ENCODE measurements at regions not wholly inside any gene's neighbourhood (a gene's known extent, or its start where the extent isn't known, plus 50 kb on each side); places are given as distances from the start of the nearest gene placed in this dataset.

- Histone ChIP-seq H3K27me3 (ENCODE audit: insufficient read depth, low read length) (no peaks in the 10 kb centered on the region), H3K4me3 (ENCODE audit: insufficient read depth, low read length) (no peak overlapping the region), H3K4me2 (ENCODE audit: insufficient read depth, low read length) (peak overlapping the region; percentile 2), H3K4me1 (ENCODE audit: insufficient read depth, low read length) (peaks cover 12% of the 10 kb centered on the region), H4K20me1 (ENCODE audit: insufficient read depth, low read length) (no peaks in the 10 kb centered on the region), H3K79me2 (ENCODE audit: insufficient read depth, low read length) (no peaks in the 10 kb centered on the region), H3K9me3 (ENCODE audit: low read depth, low read length) (no peaks in the 10 kb centered on the region), H3K36me3 (ENCODE audit: insufficient read depth, low read length) (no peaks in the 10 kb centered on the region), H2AFZ (ENCODE audit: low read length) (peak overlapping the region; percentile 18), H3K27ac (ENCODE audit: low read depth, low read length) (no peak overlapping the region)
- DNase-seq (ENCODE audit: insufficient read length, low spot score, missing footprints): peak; percentile 71
- TF ChIP-seq, protein P1, sequence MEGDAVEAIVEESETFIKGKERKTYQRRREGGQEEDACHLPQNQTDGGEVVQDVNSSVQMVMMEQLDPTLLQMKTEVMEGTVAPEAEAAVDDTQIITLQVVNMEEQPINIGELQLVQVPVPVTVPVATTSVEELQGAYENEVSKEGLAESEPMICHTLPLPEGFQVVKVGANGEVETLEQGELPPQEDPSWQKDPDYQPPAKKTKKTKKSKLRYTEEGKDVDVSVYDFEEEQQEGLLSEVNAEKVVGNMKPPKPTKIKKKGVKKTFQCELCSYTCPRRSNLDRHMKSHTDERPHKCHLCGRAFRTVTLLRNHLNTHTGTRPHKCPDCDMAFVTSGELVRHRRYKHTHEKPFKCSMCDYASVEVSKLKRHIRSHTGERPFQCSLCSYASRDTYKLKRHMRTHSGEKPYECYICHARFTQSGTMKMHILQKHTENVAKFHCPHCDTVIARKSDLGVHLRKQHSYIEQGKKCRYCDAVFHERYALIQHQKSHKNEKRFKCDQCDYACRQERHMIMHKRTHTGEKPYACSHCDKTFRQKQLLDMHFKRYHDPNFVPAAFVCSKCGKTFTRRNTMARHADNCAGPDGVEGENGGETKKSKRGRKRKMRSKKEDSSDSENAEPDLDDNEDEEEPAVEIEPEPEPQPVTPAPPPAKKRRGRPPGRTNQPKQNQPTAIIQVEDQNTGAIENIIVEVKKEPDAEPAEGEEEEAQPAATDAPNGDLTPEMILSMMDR (IDR thresholded peaks at IDR 0.05; ENCODE audit: extremely low read depth, low read depth, low read length): no peak
These were observed 323.1 kb downstream of the HHIPL2 start for GRCh38 chr1:222224636-222225315.

DNA sequence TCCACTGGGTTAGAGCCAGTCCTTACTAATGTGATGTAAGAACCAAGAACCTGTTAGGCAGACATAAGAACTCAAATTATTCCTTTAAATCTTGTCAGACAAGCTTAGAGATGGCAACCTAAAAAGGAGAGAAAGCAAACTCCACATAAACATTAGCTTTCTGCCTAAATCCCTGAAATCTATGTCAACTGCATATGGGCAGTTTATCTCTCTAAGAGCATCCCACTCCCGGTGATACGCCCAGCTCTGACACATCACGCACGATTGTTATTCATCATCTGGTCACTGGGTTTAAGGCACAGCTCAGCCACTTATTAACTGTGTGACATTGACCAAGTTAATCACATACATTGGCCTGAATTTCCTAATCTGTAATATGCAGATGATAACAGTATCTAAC, 323.7 kb downstream of the HHIPL2 start:
- H3K79me2 ChIP-seq (ENCODE audit: insufficient read depth, low read length): no peaks in the 10 kb centered on the region
- H3K4me2 ChIP-seq (ENCODE audit: insufficient read depth, low read length): no peak overlapping the region
- TF ChIP-seq, protein P1 (IDR thresholded peaks at IDR 0.05; ENCODE audit: extremely low read depth, low read depth, low read length): no peak
- no peaks in the 10 kb centered on the region for H4K20me1 ChIP-seq (ENCODE audit: insufficient read depth, low read length)
- peak; percentile 50 for DNase-seq (ENCODE audit: insufficient read length, low spot score, missing footprints)
- H3K36me3 ChIP-seq (ENCODE audit: insufficient read depth, low read length): no peaks in the 10 kb centered on the region
- no peak overlapping the region for H3K4me3 ChIP-seq (ENCODE audit: insufficient read depth, low read length)
- H2AFZ ChIP-seq (ENCODE audit: low read length): no peak overlapping the region
- no peak overlapping the region for H3K27ac ChIP-seq (ENCODE audit: low read depth, low read length)
- H3K4me1 ChIP-seq (ENCODE audit: insufficient read depth, low read length): peaks cover 12% of the 10 kb centered on the region
- H3K9me3 ChIP-seq (ENCODE audit: low read depth, low read length): no peaks in the 10 kb centered on the region
- no peaks in the 10 kb centered on the region for H3K27me3 ChIP-seq (ENCODE audit: insufficient read depth, low read length)

DNA sequence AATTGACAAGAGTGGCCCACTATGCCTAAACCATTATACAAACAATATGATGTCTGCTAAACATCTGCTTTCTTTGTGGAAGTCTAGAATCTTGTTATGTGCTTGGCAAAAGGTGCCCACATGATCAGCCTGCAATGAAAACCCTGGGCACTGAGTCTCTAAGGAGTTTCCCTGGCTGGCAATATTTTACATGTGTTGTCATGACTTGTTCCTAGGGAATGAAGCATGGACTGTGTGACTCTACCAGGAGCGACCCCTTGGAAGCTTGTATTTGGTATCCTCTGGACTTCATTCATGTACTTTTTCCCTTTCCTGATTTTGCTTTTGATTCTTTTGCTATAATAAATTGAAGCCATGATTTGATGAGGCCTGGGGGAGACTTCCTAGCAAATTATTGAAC, 324.9 kb downstream of the HHIPL2 start:
- DNase-seq (ENCODE audit: insufficient read length, low spot score, missing footprints): no peak
- Histone ChIP-seq H3K4me3 (ENCODE audit: insufficient read depth, low read length) (no peak overlapping the region), H3K27ac (ENCODE audit: low read depth, low read length) (no peak overlapping the region), H4K20me1 (ENCODE audit: insufficient read depth, low read length) (no peaks in the 10 kb centered on the region), H3K4me1 (ENCODE audit: insufficient read depth, low read length) (peaks cover 12% of the 10 kb centered on the region), H2AFZ (ENCODE audit: low read length) (no peak overlapping the region), H3K9me3 (ENCODE audit: low read depth, low read length) (no peaks in the 10 kb centered on the region), H3K79me2 (ENCODE audit: insufficient read depth, low read length) (no peaks in the 10 kb centered on the region), H3K4me2 (ENCODE audit: insufficient read depth, low read length) (no peak overlapping the region), H3K27me3 (ENCODE audit: insufficient read depth, low read length) (no peaks in the 10 kb centered on the region), H3K36me3 (ENCODE audit: insufficient read depth, low read length) (no peaks in the 10 kb centered on the region)
- TF ChIP-seq, protein P1 (IDR thresholded peaks at IDR 0.05; ENCODE audit: extremely low read depth, low read depth, low read length): no peak

DNA sequence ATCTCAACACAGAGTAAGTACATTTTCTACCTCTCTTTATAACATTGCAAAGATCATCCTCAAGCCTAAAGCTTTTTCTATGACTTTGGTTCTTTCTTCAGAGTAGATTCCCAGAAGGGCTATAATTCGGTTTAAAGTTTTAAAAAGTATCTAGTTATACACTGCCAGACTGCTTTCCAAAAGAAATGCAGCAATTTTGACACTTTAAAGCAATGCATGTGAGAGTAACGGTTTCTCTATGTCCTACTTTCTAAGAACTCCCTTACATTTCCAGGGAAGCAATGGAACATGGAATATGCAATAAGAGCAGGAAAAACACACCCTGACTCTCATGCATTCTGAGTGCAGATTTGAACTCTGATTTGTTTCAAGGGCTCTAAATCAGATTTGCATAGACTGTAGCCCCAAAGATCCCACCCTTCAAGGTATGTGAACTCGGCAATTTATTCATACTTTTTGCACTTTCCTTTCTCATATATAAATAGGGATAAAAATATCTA, 331.6 kb downstream of the HHIPL2 start:
- Histone ChIP-seq H3K4me3 (ENCODE audit: insufficient read depth, low read length) (no peak overlapping the region), H3K27ac (ENCODE audit: low read depth, low read length) (no peak overlapping the region), H3K9me3 (ENCODE audit: low read depth, low read length) (no peaks in the 10 kb centered on the region), H3K79me2 (ENCODE audit: insufficient read depth, low read length) (no peaks in the 10 kb centered on the region), H3K36me3 (ENCODE audit: insufficient read depth, low read length) (no peaks in the 10 kb centered on the region), H2AFZ (ENCODE audit: low read length) (no peak overlapping the region), H3K4me2 (ENCODE audit: insufficient read depth, low read length) (no peak overlapping the region), H3K4me1 (ENCODE audit: insufficient read depth, low read length) (no peaks in the 10 kb centered on the region), H4K20me1 (ENCODE audit: insufficient read depth, low read length) (no peaks in the 10 kb centered on the region), H3K27me3 (ENCODE audit: insufficient read depth, low read length) (no peaks in the 10 kb centered on the region)
- TF ChIP-seq, protein P1 (IDR thresholded peaks at IDR 0.05; ENCODE audit: extremely low read depth, low read depth, low read length): no peak
- DNase-seq (ENCODE audit: insufficient read length, low spot score, missing footprints): peak; percentile 66
